HG03521 (cell line): ENCODE measurements at regions not wholly inside any gene's neighbourhood (a gene's known extent, or its start where the extent isn't known, plus 50 kb on each side); places are given as distances from the start of the nearest gene placed in this dataset.

Experiments
- ATAC-seq: cut with Tn5 transposase; IDR thresholded peaks from one replicate; pipeline ENCODE4 v1.9.1; 2021; ENCODE audit warnings: mild to moderate bottlenecking, moderate library complexity; ENCODE audit not compliant: unreplicated experiment

- no peak for ATAC-seq
Measured at GRCh38 chr17:5693821-5694220, 109.5 kb upstream of the NLRP1 start.

DNA sequence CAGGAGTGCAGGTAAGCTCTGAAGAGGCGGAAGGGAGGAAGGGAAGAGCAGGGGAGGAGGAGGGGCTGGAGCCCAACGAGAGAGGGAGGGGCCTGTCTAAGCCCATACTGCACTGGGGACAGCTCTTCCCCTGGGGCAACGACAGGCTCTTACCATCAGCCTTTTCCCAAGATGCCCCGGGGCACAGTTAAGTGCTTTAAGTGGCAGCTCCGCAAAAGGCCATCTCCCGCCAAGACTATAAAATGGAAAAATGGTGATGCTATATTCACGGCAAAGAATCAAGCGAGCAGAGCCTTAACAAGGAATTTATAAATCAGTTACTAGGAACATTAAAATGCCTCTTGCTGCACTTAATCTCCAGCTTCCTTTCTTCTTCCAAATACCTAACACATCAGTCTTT is 110.2 kb upstream of the NLRP1 start:
- ATAC-seq: no peak

DNA sequence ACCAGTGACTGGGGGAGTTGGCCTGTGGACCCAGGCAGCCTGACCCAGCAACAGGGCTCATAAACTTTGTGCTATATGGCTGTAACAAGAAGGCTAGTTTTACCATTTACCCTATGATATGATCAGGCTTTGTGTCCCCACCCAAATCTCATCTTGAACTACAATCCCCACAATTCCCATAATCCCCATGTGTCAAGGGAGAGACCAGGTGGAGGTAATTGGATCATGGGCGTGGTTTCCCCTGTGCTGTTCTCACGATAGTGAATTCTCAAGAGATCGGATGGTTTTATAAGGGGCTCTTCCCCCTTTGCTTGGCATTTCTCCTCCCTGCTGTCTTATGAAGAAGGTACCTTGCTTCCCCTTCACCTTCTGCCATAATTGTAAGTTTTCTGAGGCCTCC is 111.2 kb upstream of the NLRP1 start:
- no peak for ATAC-seq

GRCh38 chr17:5698959-5699358 is 114.7 kb upstream of the NLRP1 start:
- ATAC-seq: no peak

DNA sequence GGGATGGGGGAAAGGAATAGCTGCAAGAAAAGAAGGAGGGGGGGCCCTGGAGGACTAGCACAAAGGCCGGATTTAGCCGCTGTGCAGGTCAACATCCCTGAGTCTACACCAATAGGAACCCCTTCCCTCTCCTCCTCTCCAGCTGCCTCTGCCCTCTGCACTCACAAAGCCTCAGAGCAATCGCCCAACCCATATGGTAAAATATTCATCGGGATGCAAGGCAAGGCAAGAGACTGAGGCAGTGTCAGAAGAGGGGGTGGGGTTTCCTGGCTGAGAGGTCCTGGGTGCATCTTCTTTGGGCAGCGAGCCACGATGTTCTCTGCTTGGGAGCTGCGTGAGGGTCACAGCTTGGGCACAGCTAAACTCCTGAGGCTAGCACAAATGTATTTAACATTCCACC is 115.5 kb upstream of the NLRP1 start:
- no peak for ATAC-seq

DNA sequence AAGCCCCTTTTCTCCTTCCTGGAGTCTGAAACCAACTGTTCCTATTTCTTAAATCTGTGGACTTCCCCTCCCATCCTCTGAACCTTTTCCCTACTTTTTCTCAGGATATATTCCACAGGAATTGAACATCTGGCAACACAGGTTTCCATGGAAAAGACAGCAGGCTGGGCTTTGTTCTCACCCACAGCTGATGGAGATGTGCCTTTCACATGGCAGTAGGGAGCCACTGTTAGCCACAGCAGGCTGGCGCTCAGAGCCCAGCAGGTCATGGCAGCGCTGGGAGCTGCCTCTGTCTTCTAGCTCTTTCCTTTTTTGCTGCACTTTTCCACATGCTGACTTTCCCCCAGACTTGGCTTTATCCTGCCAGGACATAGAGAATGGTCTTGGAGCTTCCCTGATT is 116.4 kb upstream of the NLRP1 start:
- no peak for ATAC-seq

GRCh38 chr17:5701381-5701780 is 117.1 kb upstream of the NLRP1 start:
- ATAC-seq: no peak

GRCh38 chr17:5702951-5703510 is 118.7 kb upstream of the NLRP1 start:
- ATAC-seq: no peak

DNA sequence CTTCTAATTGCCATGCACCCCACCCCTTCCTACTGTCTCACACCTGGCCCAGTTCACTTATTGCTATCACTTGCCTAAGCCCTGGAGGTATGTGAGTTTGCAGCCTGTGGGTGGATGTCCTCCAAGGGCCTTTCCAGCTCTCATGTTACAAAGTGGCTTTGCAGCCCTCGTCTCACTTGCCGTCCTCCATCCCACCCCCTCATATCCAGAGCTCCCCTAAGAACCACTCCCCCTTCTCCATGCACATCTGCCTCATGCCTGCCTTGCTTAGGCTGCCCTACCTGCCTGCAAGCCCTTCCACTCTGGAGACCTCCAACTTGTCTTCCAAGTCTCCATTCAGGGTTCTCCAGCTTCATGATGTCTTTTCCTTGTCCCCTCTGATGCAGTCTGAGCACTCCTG is 119.4 kb upstream of the NLRP1 start:
- no peak for ATAC-seq

- ATAC-seq: no peak
Measured at GRCh38 chr17:5705081-5705875, 121.0 kb upstream of the NLRP1 start.

DNA sequence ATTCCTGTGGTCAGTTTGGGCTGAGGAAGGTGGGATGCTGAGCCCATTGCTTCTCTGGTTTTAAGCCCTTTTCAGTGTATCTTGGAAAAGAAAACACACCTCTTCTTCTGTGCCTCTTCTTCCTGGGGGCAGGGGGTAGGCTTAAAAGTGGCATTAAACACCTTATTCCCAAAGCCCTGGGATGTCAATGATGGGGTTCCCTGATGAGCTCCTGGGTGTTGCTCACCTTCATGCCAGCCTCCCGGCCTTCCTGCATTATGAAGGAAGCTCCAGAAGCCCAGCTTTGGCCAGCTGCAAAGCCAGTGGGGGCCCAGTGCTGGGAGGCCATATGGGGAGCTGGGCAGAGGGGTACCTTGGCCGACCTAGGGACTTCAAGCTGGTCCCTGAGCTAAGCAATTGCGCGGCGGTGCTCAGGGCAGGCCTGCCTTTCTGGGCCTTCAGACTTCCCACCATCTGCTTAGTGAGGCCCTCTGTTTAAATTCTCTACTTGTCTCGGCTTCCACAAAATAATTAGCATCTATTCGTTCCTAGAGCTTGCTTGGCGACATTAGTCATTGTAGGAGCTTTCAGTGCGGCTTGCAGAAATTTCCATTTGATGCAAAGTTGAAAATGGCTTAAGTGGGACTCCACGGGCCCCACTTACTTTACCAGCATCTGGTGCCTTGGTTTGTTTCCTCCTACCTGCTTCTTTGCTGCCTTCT is 121.7 kb upstream of the NLRP1 start:
- ATAC-seq: no peak

- ATAC-seq: no peak
Measured at GRCh38 chr17:5706577-5707210, 122.4 kb upstream of the NLRP1 start.

- no peak for ATAC-seq
Measured at GRCh38 chr17:5707482-5707881, 123.2 kb upstream of the NLRP1 start.

GRCh38 chr17:5708344-5708743 is 124.0 kb upstream of the NLRP1 start:
- no peak for ATAC-seq

GRCh38 chr17:5711344-5711743 is 127.0 kb upstream of the NLRP1 start:
- no peak for ATAC-seq

GRCh38 chr17:5714993-5715392 is 130.7 kb upstream of the NLRP1 start:
- no peak for ATAC-seq

DNA sequence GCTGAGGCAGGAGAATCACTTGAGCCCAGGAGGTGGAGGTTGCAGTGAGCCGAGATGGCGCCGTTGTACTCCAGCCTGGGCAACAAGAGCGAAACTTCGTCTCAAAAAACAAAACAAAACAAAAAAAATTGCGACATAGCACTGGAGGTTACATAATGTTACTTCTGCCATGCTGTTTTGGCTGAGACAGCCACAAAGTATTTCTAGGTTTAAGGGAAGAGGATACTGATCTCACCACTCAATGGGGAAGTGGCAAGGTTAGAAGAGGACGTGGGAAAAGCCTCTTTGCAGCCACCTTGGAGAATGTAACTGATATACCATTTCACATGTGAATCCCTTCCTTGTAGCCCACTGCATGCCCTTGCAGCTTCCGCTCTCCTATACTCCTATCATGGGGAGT is 131.2 kb upstream of the NLRP1 start:
- ATAC-seq: no peak

DNA sequence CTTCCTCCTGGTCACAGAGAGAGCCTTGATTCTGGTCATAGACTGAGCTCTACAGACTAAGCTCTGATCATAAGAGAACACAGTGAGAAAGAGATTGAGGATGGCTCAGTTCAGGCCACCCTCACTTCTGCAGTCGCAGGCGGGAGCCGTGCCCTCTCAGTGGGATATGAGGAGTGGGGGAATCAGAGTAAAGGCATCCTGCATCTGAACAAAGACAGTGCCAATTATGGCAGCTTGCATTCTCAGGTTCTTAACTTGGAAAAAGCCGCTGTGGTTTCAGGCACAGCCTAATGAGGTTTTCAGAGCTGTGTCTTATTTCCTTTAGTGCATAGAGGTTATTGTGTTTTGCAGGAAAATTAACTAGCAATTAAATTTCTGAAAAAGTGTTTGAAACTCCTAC is 134.4 kb upstream of the NLRP1 start:
- ATAC-seq: no peak

DNA sequence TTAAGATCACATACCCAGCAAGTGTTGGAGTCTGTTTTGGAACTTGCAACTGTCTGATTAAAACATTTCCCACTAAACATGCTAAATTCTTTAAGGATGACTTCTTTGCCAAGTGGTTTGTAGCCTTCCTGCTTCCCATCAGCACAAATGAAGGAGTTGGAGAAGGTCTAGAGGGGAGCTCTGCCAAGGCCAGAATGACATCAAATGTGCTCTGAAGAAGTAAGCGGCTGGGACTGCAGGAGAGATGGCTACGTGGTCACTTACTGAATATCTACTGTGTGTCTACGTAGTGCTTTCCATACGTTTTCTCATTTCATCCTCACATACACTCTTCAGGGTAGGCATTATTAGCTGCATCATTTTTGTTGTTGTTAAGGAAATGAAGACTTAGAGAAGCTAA is 135.7 kb upstream of the NLRP1 start:
- no peak for ATAC-seq

GRCh38 chr17:5730373-5730772 is 146.1 kb upstream of the NLRP1 start:
- no peak for ATAC-seq

DNA sequence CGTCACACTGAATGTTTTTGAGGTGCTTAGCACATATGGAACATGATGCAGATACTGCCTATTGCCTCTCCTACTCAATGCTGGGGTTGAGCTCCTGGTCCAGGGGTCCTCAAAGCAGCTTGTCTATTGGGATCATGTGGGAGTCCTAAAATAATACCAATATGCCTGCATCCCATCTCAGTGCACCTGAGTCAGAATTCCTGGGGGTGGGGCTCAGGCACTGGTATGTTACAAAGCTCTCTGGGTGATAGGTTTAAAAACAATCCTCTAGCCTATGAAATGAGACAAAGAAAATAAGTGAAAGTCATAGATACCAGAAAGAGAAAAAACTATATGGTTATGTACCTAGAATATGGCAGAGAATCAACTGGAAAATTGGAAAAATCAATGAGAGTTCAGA is 156.6 kb upstream of the NLRP1 start:
- no peak for ATAC-seq

DNA sequence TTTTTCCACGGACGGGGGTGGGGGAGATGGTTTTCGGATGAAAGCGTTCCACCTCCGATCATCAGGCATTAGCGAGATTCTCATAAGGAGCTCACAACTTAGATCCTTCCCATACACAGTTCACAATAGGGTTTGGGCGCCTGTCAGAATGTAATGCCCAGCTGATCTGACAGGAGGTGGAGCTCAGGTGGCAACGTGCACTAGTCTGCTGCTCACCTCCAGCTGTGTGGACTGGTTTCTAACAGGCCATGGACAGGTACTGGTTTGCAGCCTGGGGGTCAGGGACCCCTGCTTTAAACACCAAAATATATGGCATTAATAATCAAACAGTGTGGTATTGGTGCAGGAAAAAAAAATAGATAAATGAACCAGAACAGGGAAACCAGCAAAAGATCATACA is 157.5 kb upstream of the NLRP1 start:
- ATAC-seq: no peak
